ENCODE measurements at regions not wholly inside any gene's neighbourhood (a gene's known extent, or its start where the extent isn't known, plus 50 kb on each side); places are given as distances from the start of the nearest gene placed in this dataset.

DNA sequence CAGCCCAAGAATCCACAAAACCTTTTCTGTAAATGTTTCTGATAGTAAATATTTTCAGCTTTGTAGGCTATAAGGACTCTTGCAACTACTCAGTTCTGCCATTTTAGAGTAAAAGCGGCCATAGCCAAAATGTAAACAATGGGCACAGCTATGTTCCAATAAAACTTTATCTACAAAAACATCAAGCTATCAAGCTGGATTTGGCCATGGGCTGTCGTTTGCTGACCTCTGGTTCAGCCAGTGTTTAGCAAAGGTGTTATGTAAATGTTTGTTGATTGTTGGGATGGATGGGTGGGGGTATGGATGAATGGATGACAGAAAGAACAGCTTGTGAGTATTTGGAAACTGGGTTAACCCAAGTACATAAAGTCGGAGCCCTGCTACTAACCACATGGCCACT lies 111.1 kb upstream of the VRK1 start:
- no peak for DNase-seq (ENCODE audit: low spot score)
- TF ChIP-seq, protein P1, sequence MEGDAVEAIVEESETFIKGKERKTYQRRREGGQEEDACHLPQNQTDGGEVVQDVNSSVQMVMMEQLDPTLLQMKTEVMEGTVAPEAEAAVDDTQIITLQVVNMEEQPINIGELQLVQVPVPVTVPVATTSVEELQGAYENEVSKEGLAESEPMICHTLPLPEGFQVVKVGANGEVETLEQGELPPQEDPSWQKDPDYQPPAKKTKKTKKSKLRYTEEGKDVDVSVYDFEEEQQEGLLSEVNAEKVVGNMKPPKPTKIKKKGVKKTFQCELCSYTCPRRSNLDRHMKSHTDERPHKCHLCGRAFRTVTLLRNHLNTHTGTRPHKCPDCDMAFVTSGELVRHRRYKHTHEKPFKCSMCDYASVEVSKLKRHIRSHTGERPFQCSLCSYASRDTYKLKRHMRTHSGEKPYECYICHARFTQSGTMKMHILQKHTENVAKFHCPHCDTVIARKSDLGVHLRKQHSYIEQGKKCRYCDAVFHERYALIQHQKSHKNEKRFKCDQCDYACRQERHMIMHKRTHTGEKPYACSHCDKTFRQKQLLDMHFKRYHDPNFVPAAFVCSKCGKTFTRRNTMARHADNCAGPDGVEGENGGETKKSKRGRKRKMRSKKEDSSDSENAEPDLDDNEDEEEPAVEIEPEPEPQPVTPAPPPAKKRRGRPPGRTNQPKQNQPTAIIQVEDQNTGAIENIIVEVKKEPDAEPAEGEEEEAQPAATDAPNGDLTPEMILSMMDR (IDR thresholded peaks at IDR 0.05; ENCODE audit: extremely low read depth, missing control alignments) = no peak

DNA sequence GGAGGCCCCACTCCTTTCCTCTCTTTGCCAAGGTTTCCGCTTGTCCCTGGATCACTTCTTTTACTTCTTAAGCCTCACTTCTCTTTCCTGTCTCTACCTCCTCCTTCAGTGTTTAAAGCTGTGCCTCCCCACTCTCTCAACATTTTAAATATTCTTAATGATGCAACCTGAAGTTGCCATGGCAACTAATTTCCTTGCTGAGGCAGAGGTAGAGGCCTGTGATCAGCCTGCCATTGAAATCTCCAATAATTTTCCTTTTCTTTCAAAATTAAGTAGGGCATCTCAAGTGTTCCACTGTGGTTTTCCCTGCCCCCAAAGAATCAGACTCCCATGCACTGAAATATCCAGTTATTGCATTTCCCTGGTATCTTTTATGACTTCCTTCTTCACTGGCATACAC lies 108.6 kb upstream of the VRK1 start:
- TF ChIP-seq, protein P1 (IDR thresholded peaks at IDR 0.05; ENCODE audit: extremely low read depth, missing control alignments) = no peak
- DNase-seq (ENCODE audit: low spot score) = no peak

DNA sequence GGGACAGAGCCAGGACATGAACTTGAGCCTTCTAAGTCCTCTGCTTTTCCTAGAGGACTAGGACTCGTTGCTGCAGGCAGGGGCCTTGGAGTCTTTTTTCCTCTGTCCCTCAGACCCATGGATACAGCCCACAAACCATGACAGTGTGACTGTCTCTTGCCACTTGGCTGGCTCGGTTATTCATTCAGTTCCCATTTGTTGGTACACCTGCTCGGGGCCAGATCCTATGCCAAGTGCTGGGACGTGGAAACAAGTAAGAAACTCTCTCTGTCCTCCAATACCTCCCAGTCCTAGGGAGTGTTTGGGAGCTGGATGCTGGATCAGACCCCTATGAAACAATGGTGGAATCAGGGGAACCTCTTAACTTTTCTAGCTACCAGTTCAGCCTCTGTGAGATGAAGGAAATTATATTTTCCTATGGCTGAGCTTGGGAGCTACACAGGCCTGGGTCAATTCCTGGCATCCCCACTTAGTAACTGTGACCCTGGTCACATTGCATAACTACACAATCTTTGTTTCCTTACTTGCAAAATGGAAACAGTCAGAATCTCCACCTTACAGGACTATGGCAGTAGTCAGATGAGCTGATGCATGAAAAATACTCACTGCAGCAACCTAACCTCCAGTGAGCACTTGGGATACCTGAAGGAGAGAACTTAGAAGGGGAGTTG lies 106.3 kb upstream of the VRK1 start:
- TF ChIP-seq, protein P1 (IDR thresholded peaks at IDR 0.05; ENCODE audit: extremely low read depth, missing control alignments) = no peak
- no peak for DNase-seq (ENCODE audit: low spot score)

DNA sequence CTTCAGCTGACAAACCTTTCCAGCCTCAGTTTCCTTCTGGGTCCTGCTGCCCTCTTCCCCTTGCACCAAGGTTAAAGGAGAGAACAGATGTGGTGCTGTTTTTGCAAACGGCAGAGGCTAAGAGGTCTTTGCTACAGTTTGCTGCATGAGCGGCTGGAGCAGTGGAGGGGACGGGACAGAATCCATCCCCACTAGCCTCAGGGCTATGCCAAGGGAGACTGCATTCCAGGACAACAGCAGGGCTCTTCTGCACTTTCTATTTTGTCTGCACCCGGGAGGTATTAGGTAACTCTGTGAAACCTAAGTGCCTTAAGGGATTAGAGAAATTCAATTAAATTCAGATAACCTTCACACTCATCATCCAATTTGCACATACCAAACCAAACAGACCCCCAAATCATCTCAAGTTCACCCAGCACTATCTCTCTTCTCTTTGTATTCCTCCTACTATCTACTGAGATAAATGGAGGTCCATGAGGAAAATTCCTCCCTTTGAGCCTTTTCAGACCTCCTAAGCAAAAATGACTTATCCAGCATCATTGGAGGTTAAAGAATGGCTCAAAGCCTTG lies 103.8 kb upstream of the VRK1 start:
- no peak for DNase-seq (ENCODE audit: low spot score)
- TF ChIP-seq, protein P1 (IDR thresholded peaks at IDR 0.05; ENCODE audit: extremely low read depth, missing control alignments) = no peak

DNA sequence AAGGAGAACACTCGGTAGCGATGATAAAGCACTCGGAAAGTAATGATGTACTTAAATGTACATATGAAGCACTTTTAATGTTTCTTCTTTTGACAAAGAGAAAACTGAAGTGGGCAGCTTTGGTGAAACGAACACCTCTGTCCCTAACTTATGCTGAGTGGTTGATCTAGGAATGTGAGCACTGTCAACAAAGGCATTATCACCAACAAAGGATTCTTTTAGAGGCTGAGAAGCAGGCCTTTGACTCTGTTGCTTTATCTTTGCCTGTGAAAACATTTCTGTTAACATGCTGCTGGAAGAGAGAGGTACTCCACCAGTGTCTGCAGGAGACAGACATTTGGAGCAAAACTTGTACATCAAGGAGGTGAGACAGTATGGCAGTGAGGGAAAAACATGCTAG lies 103.2 kb upstream of the VRK1 start:
- TF ChIP-seq, protein P1 (IDR thresholded peaks at IDR 0.05; ENCODE audit: extremely low read depth, missing control alignments) = no peak
- DNase-seq (ENCODE audit: low spot score) = no peak

DNA sequence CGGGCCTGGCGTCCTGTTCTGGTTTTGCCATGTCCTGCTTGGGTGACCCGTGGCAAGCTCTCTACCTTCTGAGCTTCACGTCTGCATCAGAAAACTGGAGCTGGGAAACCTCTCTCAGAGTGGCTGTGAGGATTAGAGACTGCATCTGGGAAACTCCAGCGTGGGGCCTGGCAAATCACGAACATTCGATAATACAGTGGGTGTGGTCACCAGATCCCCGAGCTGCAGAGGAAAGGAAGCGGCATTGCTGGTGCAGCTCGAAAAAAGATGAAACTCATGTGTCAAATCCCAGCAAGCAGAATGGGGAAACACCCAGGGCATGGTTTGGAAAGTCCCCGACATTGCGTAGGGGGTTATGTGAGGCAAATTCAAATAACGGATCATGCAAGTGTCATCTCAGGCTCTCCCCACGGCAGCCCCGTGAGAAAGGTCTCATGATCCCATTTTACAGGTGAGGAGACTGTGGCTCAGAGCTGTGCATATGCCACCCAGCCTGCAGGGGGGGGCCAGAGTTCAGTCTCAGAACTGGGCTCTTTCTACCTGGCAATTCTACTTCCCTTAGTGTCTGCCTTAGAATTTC lies 98.1 kb upstream of the VRK1 start:
- DNase-seq (ENCODE audit: low spot score) = peak; percentile 52

DNA sequence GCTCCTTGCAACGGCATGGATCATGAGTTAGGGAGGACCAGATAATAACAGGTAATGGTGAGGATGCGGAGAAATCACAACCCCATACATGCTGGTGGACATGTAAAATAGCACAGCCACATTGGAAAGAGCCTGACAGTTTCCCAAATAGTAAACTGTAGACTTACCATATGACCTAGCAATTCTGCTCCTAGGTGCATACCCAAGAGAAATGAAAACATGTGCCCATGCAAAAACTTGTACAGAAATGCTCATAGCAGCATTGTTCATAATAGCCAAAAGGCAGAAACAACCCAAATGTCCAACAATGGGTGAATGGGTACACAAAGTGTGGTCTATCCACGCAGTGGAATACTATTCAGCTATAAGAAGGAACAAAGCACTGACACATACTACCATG lies 97.5 kb upstream of the VRK1 start:
- TF ChIP-seq, protein P1 (IDR thresholded peaks at IDR 0.05; ENCODE audit: extremely low read depth, missing control alignments) = no peak

More for the DNA sequence above, 98.1 kb upstream of the VRK1 start:
- TF ChIP-seq, protein P1 (IDR thresholded peaks at IDR 0.05; ENCODE audit: extremely low read depth, missing control alignments) = peak; percentile 38

More for the DNA sequence above, 97.5 kb upstream of the VRK1 start:
- no peak for DNase-seq (ENCODE audit: low spot score)

Data from GM20000 (cell line).